Esophagus mucosa (tissue), 1 donor: ENCODE measurements at regions not wholly inside any gene's neighbourhood (a gene's known extent, or its start where the extent isn't known, plus 50 kb on each side); places are given as distances from the start of the nearest gene placed in this dataset.
"Not testable (repeated sequence)": the region's sequence is repeated elsewhere in the genome, so short reads cannot be mapped to it uniquely, and the experiment has no call there.

ENCODE experiments used
- ATAC-seq: fragments of 200-7000 bp; cut with Tn5 transposase; one replicate; pipeline ENCODE4 v1.9.1; 2020
- donor health status: DM: yes; HTN: yes; CAD: no.

DNA sequence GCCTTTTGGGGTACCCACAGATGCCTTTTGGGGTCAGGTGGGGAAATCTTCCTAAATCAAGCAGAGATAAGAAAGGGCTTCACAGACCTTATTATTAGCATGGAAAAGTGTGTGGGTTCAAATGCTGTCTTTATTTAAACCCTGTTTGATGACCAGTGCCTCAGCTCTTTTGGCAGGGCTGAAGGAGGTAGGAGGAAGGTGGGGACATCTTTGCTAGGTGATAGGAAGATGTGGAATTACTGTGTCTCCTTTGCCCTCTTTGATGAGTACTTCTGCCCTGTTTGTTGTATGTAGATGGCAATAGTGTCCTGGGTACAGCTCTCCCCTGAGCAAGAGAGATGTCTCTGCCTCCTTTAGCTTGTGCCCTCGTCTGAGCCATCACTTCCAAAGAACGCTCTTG is 333.3 kb upstream of the ROPN1 start:
- no peak for ATAC-seq

DNA sequence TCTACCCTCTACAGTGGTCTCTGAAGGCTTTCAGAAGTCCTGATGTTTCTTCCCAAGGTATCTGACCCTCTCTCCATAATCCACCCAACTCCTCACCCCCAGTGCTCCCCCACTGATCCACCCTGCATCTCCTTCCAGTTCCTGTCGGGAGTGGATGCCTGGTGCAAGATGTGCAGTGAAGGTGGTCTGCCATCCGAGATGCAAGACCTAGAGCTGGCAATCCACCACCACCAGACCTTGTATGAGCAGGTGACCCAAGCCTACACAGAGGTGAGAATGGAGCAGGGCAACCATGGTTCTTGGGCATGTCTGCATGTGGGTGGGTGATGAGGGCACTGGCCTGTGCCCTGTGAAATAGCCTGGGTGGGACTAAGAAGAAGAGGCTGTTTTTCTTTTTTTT is 337.8 kb upstream of the ROPN1 start:
- no peak for ATAC-seq

DNA sequence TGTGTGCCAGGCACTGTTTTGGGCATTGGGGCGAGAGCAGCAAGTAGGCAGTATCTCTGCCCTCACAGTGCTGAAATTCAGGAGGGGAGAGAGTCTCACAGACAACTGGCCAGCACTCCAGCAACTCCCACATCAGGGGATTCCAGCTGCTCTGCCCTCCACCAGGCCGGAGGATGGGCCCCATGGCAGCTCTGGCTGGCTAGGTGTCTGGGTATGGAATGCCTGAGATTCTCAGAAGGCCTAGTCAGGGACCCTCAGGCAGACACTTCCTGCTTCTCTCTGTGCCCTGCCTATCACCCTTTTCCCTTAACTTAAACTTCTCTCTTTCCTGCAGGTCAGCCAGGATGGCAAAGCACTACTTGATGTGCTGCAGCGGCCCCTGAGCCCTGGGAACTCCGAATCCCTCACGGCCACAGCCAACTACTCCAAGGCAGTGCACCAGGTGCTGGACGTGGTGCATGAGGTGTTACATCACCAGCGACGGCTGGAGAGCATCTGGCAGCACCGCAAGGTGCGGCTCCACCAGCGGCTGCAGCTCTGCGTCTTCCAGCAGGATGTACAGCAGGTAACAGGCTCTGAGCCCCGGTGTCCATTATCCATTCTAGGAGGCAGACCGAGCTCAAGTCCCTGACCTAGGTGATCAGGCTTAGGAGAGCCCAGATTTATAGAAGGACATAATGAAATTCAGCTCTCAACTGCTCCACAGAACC is 342.2 kb upstream of the ROPN1 start:
- no peak for ATAC-seq

DNA sequence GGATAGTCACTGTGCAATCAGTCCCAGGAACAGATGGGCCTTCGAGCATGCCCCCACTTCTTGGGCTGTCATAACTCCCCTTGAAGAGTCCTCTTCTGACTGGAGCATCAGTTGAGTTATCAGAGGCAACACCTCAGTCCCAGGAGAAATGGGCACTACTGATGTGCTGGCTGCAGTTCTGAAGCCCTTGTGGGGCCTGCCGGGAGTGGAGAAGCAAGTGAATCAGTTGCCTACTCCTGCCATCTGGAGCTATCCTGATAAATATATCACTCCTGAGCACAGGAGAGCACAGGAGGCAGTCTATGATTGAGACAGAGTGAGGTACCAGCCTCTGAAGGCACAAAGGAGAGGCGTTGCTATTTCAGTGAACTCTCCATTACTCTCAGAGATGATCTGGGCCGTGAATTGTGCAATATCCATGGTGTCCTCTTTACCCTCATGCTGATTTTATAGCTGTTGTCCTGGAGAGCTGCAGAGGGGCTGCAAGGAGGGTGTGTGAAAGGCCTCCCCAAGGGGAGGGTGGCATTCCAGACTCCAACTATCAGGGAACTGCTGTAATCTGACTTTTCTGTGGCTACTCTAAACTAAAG is 344.2 kb upstream of the ROPN1 start:
- ATAC-seq, result no peak

DNA sequence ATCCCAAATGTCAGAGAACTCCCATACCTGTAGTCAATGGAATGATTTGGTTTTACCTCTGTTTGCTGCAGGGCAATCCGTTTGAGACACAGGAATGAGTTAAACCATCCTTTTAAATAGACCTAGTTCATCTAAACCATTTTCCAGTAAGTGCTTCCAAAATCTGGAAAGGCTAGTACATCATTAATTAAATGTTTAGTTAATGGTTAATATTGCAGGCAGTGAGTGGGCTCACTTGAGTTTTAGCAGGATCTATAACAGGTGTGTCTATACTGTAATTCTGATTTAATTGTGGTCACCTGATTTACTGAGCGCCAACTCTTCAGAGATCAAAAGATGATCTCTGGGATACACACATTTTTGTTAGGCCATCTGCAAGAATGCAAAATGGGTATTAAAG is 353.9 kb upstream of the ROPN1 start:
- no peak for ATAC-seq

DNA sequence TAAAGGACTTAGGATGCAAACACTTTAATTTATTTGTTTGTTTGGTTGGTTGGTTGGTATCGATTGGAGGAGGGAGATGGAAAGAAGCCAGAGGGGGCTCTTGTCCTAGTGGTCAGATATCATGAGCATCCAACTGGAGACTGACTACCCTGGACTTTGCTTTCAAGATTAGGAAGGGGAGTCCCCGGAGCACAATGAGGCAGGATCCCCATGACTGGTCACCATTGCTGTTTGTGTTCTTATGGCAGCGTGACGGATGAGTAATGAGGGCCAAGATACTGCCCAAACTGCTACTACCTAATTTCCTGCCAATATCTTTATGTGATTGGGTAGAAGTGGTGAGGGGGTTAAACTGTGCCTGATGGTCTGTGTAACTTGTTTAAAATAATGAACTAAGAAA is 354.6 kb upstream of the ROPN1 start:
- no peak for ATAC-seq

DNA sequence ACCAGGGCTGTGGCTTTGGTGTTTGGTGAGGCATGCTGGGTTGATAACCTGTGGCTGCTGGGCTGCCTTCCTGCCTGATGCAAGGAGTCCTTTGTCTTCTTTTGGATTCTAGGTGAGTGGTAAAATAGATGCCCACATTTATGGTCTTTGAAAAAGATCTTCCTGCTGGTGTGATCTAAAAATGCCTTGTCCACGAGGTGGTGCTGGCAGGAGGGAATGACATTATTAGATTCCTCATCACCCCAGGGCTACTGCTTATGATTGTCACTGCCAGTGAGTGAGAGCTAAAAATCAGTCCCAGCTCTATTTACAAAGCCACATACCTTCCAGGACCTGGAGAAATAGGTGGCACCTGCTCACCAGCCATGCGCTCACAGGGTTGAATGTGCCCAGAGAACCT is 355.5 kb upstream of the ROPN1 start:
- ATAC-seq, result no peak

DNA sequence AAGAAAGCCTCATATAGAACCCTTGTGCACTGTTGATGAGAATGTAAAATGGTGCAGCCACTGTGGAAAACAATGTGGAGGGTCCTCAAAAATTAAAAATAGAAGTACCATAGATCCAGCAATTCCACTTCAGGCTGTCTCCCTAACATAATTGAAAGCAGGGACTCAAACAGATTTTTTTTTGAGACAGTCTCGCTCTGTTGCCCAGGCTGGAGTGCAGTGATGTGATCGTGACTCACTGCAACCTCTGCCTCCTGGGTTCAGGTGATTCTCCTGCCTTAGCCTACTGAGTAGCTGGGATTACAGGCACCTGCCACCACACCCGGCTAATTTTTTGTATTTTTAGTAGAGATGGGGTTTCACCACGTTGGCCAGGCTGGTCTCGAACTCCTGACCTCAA is 356.6 kb upstream of the ROPN1 start:
- not testable (repeated sequence) for ATAC-seq

DNA sequence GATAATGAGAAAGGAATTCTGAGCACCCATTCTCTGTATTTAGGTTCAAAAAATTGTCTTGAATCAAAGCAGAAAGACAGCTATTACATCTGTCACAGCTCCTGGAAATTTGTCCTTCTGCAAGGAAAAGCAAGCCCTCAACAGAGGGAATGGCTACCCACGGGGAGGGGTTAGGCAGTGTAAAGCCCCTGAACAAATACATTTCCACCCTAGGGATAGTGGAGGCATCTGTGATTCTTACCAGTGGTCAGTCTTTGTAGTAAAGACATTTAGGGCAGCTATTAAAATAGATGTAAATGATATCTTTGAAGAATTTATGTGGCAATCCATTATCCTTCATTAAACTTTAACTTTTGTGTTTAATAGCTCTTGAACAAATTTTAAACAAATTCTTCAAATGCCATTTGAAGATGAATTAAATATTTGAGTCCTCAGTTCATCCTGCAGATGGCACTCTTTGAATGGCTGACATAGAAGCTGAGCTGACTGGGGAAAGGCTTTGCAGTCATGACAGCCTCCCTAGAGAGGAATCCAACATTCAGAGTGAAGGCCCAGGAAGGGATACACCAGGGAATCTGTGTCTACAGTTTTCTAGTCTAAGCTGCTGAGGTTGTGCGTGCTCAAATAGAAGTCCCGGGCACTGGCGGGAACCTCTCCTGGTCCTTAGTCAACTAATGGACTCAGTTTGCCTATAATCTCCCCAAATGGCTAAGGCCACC is 359.7 kb upstream of the ROPN1 start:
- ATAC-seq, result peak; percentile 50

DNA sequence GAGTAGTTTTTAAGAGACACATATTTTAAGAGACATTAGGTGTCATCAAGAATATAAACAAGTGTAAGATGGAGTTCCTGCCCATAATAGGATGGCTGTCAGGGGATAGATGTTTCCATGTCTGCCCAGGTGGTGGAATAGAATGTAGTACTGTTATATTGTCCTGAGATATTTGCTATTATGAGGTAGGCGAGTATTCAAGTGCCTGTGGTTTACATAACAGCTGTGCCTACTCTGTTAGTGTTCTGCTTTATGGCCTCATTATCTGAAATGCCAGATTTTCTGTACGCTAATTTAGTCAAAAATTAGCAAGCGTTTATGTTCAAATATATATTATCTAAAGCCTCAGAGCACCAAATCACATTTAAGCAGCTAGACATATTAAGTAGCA is 360.2 kb upstream of the ROPN1 start:
- ATAC-seq, result no peak

DNA sequence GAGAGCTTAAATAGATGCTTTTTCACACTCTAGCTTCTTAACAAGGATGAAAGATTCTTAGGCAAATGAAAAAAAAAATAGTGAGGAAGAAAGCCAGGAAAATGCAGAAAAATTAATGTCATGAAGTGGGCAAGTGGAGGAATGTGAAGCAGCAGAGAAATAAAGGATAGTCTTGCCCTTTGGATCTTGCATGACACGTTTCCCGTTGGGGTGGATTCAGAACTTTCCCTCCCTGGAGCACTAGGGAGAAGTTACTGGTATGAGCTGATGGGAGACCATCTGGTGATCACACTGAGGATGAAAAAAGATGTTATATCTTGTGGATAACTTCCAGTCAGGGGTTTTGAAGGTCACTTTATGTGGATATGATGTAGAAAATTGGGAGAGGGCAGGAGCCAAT is 361.8 kb upstream of the ROPN1 start:
- ATAC-seq, result no peak

DNA sequence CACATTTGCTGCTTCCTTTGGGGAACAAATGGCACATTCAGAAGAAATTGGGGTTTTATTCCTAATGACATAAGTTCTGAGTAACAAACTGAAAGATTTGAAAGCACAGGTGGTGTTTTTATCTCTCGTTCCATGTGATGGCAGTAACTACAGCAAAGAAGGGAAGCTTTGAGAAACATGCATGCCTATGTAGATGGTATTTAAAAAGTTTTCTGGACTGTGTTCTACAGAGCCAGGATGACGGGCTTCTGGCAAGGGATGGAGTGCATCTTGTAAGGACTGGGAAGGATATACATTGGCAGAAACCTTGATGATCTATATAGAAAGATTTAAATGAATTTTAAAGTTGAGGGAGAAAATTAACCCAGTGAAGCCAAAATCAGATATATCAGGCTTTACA is 362.2 kb upstream of the ROPN1 start:
- ATAC-seq, result no peak

DNA sequence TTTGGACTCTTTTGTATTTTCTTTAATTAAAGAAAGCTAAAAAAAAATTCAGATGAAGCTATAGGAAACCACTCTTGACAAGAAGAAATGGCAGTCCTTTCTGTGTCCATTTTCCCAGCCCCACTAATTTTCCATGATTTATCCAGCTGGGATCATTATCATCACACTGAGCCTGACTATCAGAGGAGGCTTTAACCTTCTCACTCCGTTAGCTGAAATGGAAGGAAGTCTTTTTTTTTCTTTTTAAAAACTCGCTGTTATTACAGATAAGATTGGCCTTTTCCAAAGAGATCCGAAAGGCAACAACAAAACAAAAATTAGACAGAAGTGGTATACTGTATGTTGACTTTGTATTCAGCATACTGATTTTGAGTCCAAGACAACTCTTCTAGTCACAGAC is 366.2 kb upstream of the ROPN1 start:
- ATAC-seq, result no peak

DNA sequence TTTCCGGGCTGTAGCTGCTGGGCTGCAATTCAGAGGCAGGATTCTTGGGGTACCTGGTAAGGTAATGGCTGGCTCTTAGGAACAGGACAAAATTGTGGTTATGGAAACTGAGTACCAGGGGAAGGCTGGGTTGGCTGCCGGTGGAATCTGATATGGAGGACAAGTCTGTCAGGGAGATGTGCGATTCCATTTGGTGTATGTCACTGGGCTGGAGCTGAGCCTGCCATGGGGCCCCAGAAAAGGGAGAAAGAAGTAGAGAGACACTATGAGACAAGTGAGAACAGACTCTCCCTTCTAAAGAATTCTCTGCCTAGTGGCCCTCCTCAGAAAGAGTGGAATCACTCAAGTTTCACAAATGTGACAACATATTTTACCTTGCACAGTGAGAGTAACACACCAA is 368.2 kb upstream of the ROPN1 start:
- no peak for ATAC-seq

DNA sequence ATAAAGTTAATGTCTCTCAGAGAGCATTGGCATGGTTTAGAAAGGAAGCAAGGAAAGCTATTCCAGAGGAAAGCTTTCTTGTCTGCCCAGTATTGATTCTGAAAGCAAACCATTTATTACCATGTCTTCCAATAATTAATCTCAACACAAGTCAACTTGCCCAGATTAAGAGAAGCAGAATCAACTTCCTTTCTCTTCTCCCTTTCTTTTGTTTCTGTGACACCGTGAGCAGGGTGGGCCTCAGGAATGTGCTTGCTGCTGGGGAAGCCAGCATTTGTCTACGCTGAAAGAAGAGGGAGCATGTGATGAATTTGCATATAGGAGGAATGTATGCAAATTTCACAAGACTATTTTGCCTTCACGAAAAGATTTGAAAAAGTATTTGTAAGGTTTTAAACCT is 368.6 kb upstream of the ROPN1 start:
- no peak for ATAC-seq

DNA sequence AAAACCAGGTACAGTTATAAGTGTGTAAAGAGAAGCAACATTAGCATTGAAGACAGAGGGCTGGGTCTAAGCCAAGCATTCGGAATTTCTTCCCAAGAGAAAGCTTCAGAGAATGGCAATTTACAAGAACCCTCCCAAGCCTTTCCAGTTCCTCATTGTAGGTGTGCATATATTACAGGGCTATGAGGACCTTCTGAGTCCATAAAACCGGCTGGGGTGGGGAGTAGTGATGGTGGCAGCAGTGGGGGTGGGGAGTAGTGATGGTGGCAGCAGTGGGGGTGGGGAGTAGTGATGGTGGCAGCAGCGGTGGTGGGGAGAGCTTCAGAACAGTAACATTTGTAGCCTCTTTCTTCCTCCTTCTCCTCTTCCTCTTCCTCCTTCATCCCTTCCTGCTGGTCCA is 368.7 kb upstream of the UMPS start:
- no peak for ATAC-seq

DNA sequence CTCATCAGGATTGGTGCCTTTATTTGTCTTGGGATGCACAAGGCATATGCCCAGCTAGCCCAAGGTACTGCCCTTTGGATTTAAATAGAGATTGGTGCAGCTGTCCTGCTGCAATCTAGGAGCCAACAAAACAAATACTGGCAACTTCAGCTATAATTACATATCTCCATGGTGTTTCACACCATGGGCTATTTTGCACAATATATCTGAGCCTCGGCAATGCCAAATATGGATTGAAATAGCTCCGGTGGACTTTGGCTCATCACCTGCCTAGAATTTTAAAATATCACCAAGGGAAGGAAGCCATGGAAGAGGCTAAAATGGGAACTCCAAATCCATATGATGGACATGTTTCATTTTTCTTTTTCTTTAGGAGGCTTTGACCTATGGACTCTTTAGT is 367.8 kb upstream of the UMPS start:
- ATAC-seq, result no peak

DNA sequence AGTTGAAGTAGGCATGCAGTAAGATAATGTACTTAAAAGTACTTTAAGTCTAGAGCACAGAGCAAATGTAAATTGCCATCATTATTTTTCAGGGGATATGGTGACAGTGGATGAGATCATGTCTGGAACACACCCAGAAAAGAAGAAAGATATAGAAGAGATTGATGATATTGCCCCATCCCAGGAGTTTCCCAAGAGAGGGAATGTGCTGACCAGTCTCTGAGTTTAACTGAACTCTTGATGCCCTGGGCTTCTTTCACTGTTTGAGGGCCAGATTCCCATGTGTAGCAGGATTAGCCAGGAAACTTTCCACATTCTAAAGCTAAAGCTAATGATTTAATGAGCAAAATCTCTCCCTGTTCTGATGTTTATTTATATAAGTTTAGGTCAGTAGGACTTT is 366.8 kb upstream of the UMPS start:
- ATAC-seq, result no peak

DNA sequence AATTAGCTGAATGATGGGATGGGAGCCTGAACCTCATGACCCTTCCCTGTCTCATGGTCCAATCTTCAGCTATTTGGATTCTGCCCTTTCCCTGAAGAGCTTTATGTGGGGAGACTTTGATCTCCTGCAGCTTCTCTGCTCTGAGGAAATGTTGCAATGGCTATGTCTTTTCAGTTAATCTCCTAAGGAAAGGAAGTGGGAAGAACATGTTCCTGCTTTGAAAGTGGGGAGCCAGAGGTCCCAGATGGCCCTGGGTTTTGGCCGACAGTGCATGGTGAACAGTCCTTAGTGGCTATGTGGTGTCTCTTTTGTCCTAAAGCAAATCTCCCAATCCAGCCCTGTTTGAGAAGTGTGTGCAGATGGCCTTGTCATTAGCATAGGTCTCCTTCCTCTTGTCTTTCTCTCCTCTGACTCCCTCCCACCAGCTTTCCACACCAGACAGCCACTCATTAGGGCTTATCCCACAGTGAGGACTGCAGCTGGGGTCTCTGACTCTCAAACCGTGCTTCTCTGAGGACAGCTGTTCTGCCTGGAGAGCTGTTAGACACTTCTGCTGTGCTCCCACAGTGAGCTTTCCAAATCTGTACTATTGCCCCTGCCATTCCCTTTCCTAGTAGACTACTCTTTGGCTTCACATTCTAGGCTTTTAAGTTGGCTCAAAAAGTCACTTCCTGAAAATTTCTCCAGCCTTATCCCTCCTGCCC is 365.8 kb upstream of the UMPS start:
- ATAC-seq, result no peak

DNA sequence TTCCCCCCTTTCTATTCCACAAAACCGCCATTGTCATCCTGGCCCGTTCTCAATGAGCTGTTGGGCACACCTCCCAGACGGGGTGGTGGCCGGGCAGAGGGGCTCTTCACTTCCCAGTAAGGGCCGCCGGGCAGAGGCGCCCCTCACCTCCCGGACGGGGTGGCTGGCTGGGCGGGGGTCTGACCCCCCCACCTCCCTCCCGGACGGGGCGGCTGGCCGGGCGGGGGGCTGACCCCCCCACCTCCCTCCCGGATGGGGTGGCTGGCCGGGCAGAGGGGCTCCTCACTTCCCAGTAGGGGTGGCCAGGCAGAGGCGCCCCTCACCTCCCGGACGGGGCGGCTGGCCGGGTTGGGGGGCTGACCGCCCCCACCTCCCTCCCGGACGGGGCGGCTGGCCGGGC is 363.6 kb upstream of the UMPS start:
- not testable (repeated sequence) for ATAC-seq

DNA sequence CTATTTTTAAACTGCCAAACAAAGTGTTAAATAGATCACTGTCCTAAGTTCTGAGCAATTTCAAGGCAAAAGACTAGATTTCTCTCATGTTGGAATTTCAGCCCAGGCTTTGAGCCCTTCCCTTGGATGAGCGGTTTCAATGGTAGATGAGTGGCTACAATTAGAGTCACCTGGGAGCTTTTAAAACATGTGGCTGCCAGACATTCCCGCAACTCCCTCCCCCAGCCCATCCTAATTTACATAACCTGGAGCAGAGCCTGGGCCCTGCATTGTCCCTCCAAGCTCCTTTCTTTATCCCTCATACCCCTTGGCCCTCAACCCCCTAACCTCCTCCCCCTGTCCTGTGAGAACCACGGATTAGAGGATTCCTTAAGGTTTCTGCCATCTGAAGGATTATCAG is 357.5 kb upstream of the UMPS start:
- no peak for ATAC-seq

DNA sequence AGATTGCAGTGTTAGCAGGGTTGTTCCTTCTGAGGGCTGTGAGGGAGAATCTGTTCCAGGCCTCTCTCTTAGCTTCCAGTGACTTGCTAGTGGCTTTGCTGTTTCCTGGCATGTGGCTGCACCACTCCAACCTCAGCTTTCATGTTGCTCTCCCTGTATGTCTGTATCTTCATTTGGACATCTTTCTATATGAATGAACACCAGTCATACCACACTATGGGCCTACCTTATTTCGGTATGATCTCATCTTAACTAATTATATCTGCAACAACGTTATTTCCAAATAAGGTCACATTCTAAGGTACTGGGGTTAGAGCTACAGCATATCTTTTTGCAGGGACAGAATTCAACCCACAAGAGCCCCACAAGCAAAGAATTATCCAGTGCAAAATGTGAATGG is 356.7 kb upstream of the UMPS start:
- no peak for ATAC-seq

DNA sequence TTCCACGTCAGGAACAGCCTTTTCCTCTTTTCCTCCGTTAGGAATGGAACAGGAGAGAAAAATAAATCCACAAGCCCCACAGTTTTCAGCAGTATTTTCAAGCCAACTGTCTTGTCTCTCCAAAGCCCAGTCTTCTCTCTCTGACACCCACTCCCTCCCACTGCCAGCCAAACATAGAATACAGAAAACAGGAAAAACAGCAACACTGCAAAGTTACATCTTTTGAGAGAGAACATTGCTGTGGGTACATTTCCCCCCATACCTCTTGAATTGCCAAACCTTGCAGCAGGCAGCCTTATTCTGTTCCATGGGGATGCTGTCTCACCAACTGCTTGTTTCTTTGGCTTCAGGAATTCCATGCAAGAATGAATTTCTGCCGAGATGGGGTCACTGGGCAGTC is 355.7 kb upstream of the UMPS start:
- no peak for ATAC-seq
